HG03565 (cell line): ENCODE measurements at regions not wholly inside any gene's neighbourhood (a gene's known extent, or its start where the extent isn't known, plus 50 kb on each side); places are given as distances from the start of the nearest gene placed in this dataset.
A peak's percentile ranks its signal among the peaks of the same experiment; 100 is the strongest.

Experiments used
- ATAC-seq: cut with Tn5 transposase; IDR thresholded peaks from one replicate; pipeline ENCODE4 v1.9.1; 2021; ENCODE audit warnings: mild to moderate bottlenecking, moderate library complexity; ENCODE audit not compliant: unreplicated experiment

- no peak for ATAC-seq
These were observed 165.2 kb downstream of the ZPLD1 start for GRCh38 chr3:102599819-102600576.

GRCh38 chr3:102605153-102605552 lies 170.3 kb downstream of the ZPLD1 start:
- ATAC-seq: no peak

DNA sequence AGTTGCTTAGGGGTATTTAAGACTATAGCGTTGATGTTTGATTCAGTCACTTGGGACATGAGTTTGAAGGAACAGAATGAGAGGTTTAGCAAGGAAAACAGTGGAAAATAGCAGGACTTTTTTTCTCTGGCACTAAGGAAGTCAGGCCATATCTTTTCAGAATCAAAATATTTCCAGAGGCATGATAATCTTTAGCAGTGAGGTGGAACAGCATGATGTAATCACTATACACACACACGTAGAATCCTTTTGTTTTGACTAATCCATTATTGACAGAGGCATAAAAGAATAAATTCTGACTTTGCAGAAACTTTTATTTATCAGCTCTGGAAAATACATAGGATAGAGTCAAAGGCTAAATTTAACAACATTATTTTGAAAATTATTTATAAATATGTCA lies 174.1 kb downstream of the ZPLD1 start:
- ATAC-seq: no peak

- no peak for ATAC-seq
These were observed 179.3 kb downstream of the ZPLD1 start for GRCh38 chr3:102614021-102614569.

GRCh38 chr3:102614585-102614984 lies 179.8 kb downstream of the ZPLD1 start:
- no peak for ATAC-seq

DNA sequence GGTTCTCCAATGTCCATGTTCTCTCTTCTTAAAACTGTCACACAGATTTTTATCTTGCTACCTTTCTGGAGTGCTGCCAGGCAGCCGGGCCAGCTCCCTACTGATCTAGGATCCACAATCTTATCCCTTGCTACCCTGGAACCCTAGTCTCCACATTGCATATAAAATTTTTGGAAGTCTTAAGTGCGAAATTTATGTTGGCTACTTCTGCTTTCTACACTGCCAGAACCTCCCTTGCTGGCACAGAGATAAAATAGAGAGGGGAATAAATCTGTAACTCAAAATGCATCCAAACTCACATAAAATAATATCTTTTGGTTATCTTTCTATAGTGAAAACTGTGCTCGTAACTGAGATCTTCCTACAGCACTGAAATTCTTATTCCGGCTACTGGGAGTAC lies 182.6 kb downstream of the ZPLD1 start:
- no peak for ATAC-seq

GRCh38 chr3:102619361-102619760 lies 184.5 kb downstream of the ZPLD1 start:
- ATAC-seq: no peak

- no peak for ATAC-seq
These were observed 195.1 kb downstream of the ZPLD1 start for GRCh38 chr3:102629943-102630342.

- ATAC-seq: no peak
These were observed 195.7 kb downstream of the ZPLD1 start for GRCh38 chr3:102630531-102630930.

DNA sequence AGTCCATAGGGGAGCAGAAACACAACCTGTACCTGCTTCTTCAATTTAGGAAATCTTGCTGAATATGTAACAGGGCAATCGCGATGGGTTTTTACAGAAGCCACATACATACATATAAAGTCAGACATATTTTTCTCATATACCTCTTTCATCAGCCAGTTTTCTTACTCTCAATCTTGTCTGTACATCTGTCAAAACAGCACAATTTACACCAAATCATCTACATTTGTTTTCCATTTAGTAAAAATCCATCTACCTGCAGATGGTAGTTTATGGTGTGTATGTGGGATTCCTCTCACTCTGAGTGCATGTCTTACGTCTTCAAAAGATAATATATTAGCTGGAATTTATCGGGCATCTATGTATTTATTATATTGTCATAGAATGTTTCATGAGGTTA lies 208.7 kb downstream of the ZPLD1 start:
- no peak for ATAC-seq

- ATAC-seq: no peak
These were observed 211.7 kb downstream of the ZPLD1 start for GRCh38 chr3:102646557-102646956.

DNA sequence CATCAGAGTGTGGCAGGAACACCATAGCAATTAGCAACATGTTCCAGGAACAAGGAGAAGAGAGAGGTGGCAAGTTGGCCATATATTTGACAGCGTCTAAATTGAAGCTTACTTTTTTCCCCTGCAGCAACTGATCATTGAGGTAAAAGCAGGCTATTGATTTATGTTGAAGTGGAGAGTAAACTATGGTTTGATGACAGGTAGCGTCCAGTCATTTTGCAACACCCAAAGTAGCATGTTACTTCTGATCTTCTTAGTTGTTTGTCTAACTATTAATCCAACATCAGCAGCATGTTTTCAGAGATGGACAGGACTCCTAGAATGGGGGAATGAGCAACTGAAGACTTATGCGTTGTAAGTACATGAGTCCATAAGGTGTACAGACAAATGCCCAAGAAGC lies 225.8 kb downstream of the ZPLD1 start:
- ATAC-seq: no peak

DNA sequence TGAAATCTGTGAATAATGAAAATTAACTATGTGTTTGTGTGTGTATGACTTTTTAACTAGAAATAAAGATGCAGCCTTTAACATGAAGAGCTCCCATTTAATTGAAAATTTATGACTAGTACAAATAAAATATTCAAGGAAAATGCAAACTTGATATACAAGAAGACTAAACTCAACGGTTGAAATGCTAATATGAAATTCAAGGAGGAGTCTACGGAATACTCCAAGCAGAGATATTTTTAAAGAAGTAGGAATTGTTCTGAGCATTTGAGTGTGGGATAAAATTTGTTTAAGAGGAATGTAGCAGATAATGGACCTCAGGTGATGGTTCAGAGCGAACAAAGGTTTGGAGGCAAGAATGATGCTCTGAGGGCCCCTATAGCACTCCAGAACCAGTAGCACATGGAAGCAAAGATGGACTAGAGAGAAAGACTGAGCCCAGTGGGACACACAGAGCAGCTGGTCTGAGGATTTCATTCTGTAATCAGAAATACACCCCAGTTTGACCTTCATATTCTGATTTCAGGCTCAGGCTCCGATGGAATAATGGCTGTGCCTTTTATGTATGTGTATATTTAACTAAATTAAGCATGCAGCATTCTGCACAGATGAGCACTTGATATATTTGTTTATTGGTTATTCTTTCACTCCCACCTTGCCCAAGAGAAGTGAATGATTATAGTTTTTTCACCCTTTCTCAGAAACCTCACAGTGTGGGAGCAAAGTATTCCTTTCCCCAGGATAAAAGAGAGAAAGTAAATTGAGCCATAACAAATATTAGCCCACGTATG lies 227.1 kb downstream of the ZPLD1 start:
- ATAC-seq: no peak

DNA sequence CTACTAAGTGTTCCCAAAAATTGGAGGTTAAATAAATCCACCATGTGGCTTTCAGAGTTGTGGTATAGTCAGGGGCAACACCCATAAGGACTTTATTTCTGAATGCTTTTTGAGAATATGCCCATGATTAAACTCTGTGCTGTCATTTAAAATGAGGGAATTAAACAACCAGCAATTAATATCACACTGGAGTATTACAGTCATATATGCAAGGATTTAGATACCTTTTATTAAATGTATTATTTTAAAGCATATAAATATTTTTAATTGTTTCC lies 227.6 kb downstream of the ZPLD1 start:
- ATAC-seq: no peak

- ATAC-seq: no peak
These were observed 229.3 kb downstream of the ZPLD1 start for GRCh38 chr3:102664126-102664525.

- ATAC-seq: no peak
These were observed 230.4 kb downstream of the ZPLD1 start for GRCh38 chr3:102665183-102665582.

GRCh38 chr3:102668247-102668646 lies 233.4 kb downstream of the ZPLD1 start:
- ATAC-seq: no peak

GRCh38 chr3:102670986-102671385 lies 236.2 kb downstream of the ZPLD1 start:
- ATAC-seq: no peak

DNA sequence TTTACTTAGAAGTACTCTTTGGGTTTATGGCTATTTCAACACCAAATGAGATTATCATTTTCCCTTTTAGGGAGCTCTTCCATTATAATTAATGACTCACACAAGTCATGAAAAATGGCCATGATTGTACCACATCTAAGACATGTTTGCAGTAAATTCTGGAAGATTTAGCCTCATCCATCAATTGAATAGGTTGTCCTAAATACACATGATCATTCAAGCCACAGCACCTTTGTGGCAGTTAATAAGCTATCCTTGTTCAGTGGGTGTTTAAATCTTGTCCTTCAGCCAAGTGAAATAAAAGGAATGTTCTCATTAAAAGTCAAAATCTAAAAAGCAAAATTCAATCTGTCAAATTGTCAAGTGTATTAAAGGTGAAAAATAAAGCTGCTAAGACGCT lies 237.5 kb downstream of the ZPLD1 start:
- no peak for ATAC-seq

- ATAC-seq: peak; percentile 62
These were observed 238.7 kb downstream of the ZPLD1 start for GRCh38 chr3:102673271-102674115.

DNA sequence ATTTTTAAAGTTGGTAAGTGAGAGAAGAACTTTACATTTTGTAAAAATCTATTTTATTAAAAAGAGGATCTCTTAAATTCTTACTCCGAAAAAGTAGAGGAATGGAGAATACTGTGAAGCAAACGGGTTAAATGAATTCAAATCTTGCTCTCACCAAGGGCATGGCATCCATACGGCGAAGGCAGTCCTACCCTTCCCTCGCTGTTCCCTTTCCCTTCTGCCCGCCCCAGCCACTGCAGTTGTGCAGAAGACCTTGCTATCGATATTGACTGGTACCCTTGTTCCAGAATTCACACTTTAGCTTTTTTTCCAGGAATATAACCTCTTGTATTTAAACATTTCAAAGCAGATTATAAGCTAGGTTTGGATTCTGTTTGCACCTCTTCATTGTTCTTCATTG lies 239.5 kb downstream of the ZPLD1 start:
- no peak for ATAC-seq
